PC-3 (cell line): ENCODE measurements at regions not wholly inside any gene's neighbourhood (a gene's known extent, or its start where the extent isn't known, plus 50 kb on each side); places are given as distances from the start of the nearest gene placed in this dataset.

Experiments used
- ATAC-seq: fragments of 200-7000 bp; cut with Tn5 transposase; 2 replicates; pipeline ENCODE4 v1.9.1; 2020; ENCODE audit warnings: mild to moderate bottlenecking, moderate library complexity
- BruUV-seq: library from RNA; stranded (reverse); fragments of 400-500 nt; replicated peaks from 2 replicates; lab custom pipeline; 2021; lab: Mats Ljungman, UMichigan
- CTCF ChIA-PET: fragments of 300-600 bp; sonication (Branson Sonifier 250); formaldehyde crosslinking; loops from one replicate; lab custom pipeline; 2022; ENCODE audit warnings: antibody characterized with exemption; lab: Charles Lee
- POLR2A ChIA-PET: fragments of 300-600 bp; sonication (Branson Sonifier 250); formaldehyde crosslinking; loops from one replicate; lab custom pipeline; 2022; ENCODE audit warnings: antibody characterized with exemption; ENCODE audit not compliant: unreplicated experiment; lab: Charles Lee
- DNase-seq: peaks from one replicate; pipeline ENCODE4 v3.0.0-alpha.2; 2015
- H2AFZ ChIP-seq: fragments of 300-600 bp; sonication (generic); 2 replicates; pipeline ENCODE4 v1.6.0; 2016; ENCODE audit warnings: antibody characterized with exemption, low read length
- H3F3A ChIP-seq: fragments of 300-600 bp; sonication (generic); one replicate; pipeline ENCODE4 v1.6.0; 2017; ENCODE audit warnings: antibody characterized with exemption, low read length, control low read depth, mild to moderate bottlenecking; ENCODE audit not compliant: unreplicated experiment
- H3K27ac ChIP-seq: fragments of 300-600 bp; sonication (generic); 2 replicates; pipeline ENCODE4 v1.5.1; 2016; ENCODE audit warnings: mild to moderate bottlenecking, low read length
- H3K27me3 ChIP-seq: fragments of 300-600 bp; sonication (generic); 2 replicates; pipeline ENCODE4 v1.6.1; 2016; ENCODE audit warnings: low read length, mixed read lengths
- H3K36me3 ChIP-seq: fragments of 300-600 bp; sonication (generic); 2 replicates; pipeline ENCODE4 v1.6.1; 2016; ENCODE audit warnings: low read depth, mixed run types, low read length, mixed read lengths
- H3K4me1 ChIP-seq: fragments of 300-600 bp; sonication (generic); 2 replicates; pipeline ENCODE4 v1.5.1; 2016; ENCODE audit warnings: low read length; ENCODE audit not compliant: insufficient read depth
- H3K4me2 ChIP-seq: fragments of 300-600 bp; sonication (generic); 2 replicates; pipeline ENCODE4 v1.6.0; 2016; ENCODE audit warnings: low read length
- H3K4me3 ChIP-seq: fragments of 300-600 bp; sonication (generic); 2 replicates; pipeline ENCODE4 v1.5.1; 2016; ENCODE audit warnings: mild to moderate bottlenecking, low read length, mixed read lengths
- H3K79me2 ChIP-seq: fragments of 300-600 bp; sonication (generic); 2 replicates; pipeline ENCODE4 v1.6.1; 2017; ENCODE audit warnings: low read length, mixed read lengths
- H3K9ac ChIP-seq: fragments of 300-600 bp; sonication (generic); 2 replicates; pipeline ENCODE4 v1.6.0; 2016; ENCODE audit warnings: mild to moderate bottlenecking, low read length
- H3K9me2 ChIP-seq: fragments of 300-600 bp; sonication (generic); replicated peaks from 2 replicates; pipeline ENCODE4 v1.6.1; 2016; ENCODE audit warnings: mixed run types, low read length, mixed read lengths
- H3K9me3 ChIP-seq: fragments of 300-600 bp; sonication (generic); 2 replicates; pipeline ENCODE4 v1.6.1; 2016; ENCODE audit warnings: low read length, mixed read lengths
- H4K20me1 ChIP-seq: fragments of 300-600 bp; sonication (generic); 2 replicates; pipeline ENCODE4 v1.6.1; 2016; ENCODE audit warnings: low read length, mixed read lengths
- CTCF ChIP-seq: fragments of 300-600 bp; sonication (generic); conservative IDR thresholded peaks from 2 replicates; pipeline ENCODE4 v1.5.1; 2017; ENCODE audit warnings: antibody characterized with exemption, low read depth, mild to moderate bottlenecking, low read length
- EZH2 ChIP-seq: fragments of 300-600 bp; sonication (generic); IDR thresholded peaks from one replicate; pipeline ENCODE4 v1.6.1; 2017; ENCODE audit warnings: antibody characterized with exemption, mild to moderate bottlenecking, low read length; ENCODE audit not compliant: unreplicated experiment
- EZH2phosphoT487 ChIP-seq: fragments of 300-600 bp; sonication (generic); IDR thresholded peaks from 2 replicates; pipeline ENCODE4 v1.6.1; 2018; ENCODE audit warnings: mild to moderate bottlenecking, antibody characterized with exemption, low read length, borderline replicate concordance
- intact Hi-C: fragments of 100-400 bp; cut with micrococcal nuclease; formaldehyde crosslinking; loops from 2 replicates; pipeline ENCODE4 v1.9.0; 2023

- H2AFZ ChIP-seq = no peak overlapping the region
- no peak overlapping the region for H3K4me2 ChIP-seq
- POLR2A ChIA-PET = no interaction called here
- H3K79me2 ChIP-seq = no peaks in the 10 kb centered on the region
- H3K9ac ChIP-seq = no peak overlapping the region
- no peaks in the 10 kb centered on the region for H4K20me1 ChIP-seq
- H3K36me3 ChIP-seq = no peaks in the 10 kb centered on the region
- H3K9me2 ChIP-seq = no peaks in the 10 kb centered on the region
- no peak overlapping the region for H3K27ac ChIP-seq
- TF ChIP-seq CTCF (no peak), EZH2 (no peak), EZH2phosphoT487 (no peak)
- no peaks in the 10 kb centered on the region for H3K9me3 ChIP-seq
- CTCF ChIA-PET = no interaction called here
- H3K4me1 ChIP-seq = no peaks in the 10 kb centered on the region
- H3K27me3 ChIP-seq = no peaks in the 10 kb centered on the region
- intact Hi-C loops = no loop called here
- ATAC-seq (no peak), DNase-seq (no peak)
- no peak overlapping the region for H3K4me3 ChIP-seq
- BruUV-seq = no TSS peak
- H3F3A ChIP-seq = no peaks in the 10 kb centered on the region
Observed at GRCh38 chr2:22596306-22596705, 788.7 kb upstream of the KLHL29 start.

DNA sequence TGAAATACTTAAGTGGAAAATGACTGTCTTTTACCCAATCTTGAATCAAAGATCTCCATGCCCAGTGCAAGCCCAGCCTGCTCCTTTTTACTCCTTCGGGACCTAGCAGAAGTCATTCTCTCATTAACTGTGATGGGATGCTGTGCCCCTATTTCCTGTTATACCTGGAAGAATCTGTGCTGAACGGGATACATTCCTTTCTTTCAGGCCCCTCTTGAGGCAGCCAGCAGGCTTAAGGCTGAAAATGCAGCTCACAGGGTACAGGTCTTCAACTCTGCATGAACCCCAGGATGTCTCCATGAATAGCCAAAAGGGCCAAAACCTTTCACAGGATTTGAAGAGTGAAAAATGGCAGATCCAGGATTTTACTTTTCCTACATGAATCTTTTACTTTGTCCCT is 784.8 kb upstream of the KLHL29 start:
- POLR2A ChIA-PET = no interaction called here
- DNase-seq = no peak
- BruUV-seq = no TSS peak
- Histone ChIP-seq H3K79me2 (no peaks in the 10 kb centered on the region), H2AFZ (no peak overlapping the region), H3K36me3 (no peaks in the 10 kb centered on the region), H3K27ac (no peak overlapping the region), H3F3A (no peaks in the 10 kb centered on the region), H3K9me2 (no peaks in the 10 kb centered on the region), H3K4me1 (no peaks in the 10 kb centered on the region), H3K9me3 (no peaks in the 10 kb centered on the region), H3K4me2 (no peak overlapping the region), H3K27me3 (no peaks in the 10 kb centered on the region), H3K9ac (no peak overlapping the region), H4K20me1 (no peaks in the 10 kb centered on the region), H3K4me3 (no peak overlapping the region)
- CTCF ChIA-PET = no interaction called here
- ATAC-seq = no peak
- intact Hi-C loops = no loop called here
- no peak for TF ChIP-seq EZH2
- no peak for TF ChIP-seq CTCF
- no peak for TF ChIP-seq EZH2phosphoT487

DNA sequence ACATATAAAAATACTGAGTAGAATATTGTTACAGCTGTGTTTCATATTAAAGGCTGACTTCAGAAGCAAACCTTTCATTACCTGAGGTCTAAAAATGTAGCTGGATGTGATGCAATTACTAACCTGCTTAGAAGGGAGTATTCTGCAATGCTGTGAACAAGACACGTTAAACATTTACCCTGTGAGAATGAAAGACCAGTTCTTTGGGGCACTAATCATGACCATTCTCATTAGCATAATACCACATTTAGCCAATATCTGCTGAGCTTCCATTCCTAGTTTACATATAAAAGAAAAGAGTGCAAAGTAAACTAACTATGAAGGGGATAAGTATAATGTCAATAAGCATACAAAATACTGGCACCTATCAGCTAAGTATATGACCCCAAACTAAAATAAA is 784.0 kb upstream of the KLHL29 start:
- H3K9me3 ChIP-seq = no peaks in the 10 kb centered on the region
- ATAC-seq = no peak
- H3K4me3 ChIP-seq = no peak overlapping the region
- no peak for DNase-seq
- no peaks in the 10 kb centered on the region for H3K79me2 ChIP-seq
- ChIA-PET POLR2A (no interaction called here), CTCF (no interaction called here)
- BruUV-seq = no TSS peak
- no peak overlapping the region for H3K4me2 ChIP-seq
- H4K20me1 ChIP-seq = no peaks in the 10 kb centered on the region
- no peaks in the 10 kb centered on the region for H3K36me3 ChIP-seq
- H3K4me1 ChIP-seq = no peaks in the 10 kb centered on the region
- H2AFZ ChIP-seq = no peak overlapping the region
- H3K9me2 ChIP-seq = no peaks in the 10 kb centered on the region
- H3F3A ChIP-seq = no peaks in the 10 kb centered on the region
- TF ChIP-seq EZH2 (no peak), EZH2phosphoT487 (no peak), CTCF (no peak)
- H3K27ac ChIP-seq = no peak overlapping the region
- no peaks in the 10 kb centered on the region for H3K27me3 ChIP-seq
- intact Hi-C loops = no loop called here
- H3K9ac ChIP-seq = no peak overlapping the region
